GM21825 (cell line): ENCODE measurements at regions not wholly inside any gene's neighbourhood (a gene's known extent, or its start where the extent isn't known, plus 50 kb on each side); places are given as distances from the start of the nearest gene placed in this dataset.
"Not testable (repeated sequence)": the region's sequence is repeated elsewhere in the genome, so short reads cannot be mapped to it uniquely, and the experiment has no call there.

Experiments
- ATAC-seq: cut with Tn5 transposase; IDR thresholded peaks from one replicate; pipeline ENCODE4 v1.9.1; 2021; ENCODE audit warnings: mild to moderate bottlenecking, moderate library complexity; ENCODE audit not compliant: unreplicated experiment

DNA sequence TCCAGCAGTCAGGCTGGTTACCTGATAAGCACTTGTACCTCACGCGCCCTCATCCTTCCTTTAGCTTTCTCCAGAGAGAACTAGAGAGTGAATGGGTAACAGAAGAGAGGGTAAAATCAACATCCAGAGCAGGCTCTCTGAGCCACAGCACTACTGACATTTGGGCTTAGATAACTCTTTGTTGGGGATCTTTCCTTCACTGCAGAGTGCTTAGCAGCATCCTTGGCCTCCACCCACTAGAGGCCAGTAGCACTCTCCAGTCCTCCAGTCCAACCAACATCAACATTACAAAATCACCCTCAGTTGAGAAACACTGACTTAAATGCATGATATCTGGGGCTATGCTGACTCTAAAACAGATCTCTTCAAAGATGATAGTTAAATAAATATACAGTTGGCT, 220.7 kb downstream of the TACR3 start:
- no peak for ATAC-seq

- ATAC-seq, result peak; percentile 84
Observed at GRCh38 chr4:103498161-103499070, 221.4 kb downstream of the TACR3 start.

DNA sequence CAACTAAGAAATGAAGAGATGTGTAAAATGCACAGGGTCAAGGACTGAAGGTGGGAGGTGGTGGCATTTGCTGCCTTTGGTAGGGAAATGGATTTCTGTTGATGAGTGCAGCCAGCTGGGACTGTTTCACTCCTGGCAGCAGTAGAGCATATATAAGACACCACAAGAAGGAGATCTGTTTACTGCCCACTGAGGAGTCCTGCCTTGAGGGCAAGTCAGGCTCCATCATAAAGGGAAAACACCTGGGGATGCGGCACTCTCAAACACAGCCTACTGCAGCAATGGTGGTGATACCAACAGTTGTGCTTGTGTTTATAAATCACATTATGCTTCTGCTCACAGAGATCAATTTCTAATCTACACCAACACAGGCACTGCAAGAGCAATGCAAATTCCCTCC, 222.1 kb downstream of the TACR3 start:
- peak; percentile 70 for ATAC-seq

DNA sequence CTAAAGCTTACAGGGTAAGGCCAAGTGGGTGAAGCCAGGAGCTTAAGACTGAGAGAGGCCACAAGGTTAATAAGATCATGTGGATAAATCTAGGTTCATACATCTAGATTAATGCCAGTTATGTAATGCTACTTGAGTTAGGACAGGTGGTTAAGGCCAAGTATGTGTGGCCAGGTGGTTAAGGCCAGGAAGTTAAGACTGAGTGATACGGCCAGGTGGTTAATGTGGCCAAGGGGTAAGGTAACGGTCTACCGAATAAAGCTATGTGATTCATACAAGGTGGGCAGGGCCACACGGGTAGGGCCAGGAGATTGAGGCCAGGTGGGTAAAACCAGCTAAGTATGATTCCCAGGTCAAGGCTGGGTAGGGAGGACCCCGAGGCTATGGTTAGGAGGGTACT, 223.0 kb downstream of the TACR3 start:
- no peak for ATAC-seq

DNA sequence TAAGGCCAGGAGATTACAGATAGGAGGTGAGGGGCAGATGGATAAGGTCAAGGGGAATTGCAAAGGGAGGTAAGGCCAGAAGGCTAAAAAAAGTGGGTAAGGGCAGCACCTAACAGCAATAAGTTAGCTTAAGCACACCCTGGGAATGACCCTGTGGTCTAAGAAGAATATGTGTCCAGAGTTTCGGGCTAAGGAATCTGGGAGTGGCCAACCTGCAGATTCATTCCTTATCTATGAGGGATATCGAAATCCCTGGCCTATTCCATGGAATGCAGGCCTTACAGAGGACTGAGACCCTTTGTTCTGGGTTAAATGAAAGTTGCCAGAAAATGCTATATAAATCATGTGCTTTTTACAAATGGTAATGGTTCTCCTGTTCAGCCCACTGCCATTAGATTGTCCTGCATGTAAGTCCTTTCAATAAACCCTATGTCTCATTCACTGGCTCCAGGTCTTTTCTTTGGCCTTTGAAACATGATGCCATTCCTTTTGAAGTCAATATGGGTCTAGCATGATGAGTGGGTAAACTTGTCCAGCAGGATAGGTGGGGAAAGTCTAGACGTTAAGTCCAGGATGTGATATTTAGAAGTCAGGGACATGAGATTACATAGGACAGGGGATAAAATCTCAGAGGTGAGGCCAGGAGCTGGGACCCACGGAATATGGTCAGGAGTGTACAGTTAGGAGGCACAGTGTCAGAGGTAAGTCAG, 226.2 kb downstream of the TACR3 start:
- ATAC-seq, result no peak

- ATAC-seq, result not testable (repeated sequence)
Observed at GRCh38 chr4:103485296-103485695, 234.5 kb downstream of the TACR3 start.

DNA sequence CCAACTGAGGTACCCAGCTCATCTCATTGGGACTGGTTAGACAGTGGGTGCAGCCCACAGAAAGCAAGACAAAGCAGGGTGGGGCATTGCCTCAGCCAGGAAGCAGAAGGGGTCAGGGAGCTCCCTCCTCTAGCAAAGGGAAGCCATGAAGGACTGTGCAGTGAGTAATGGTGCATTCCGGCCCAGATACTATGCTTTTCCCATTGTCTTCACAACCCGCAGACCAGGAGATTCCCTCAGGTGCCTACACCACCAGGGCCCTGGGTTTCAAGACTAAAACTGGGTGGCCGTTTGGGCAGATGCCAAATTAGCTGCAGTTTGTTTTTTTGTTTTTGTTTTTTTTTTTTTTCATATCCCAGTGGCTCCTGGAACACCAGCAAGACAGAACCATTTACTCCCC, 235.3 kb downstream of the TACR3 start:
- no peak for ATAC-seq

DNA sequence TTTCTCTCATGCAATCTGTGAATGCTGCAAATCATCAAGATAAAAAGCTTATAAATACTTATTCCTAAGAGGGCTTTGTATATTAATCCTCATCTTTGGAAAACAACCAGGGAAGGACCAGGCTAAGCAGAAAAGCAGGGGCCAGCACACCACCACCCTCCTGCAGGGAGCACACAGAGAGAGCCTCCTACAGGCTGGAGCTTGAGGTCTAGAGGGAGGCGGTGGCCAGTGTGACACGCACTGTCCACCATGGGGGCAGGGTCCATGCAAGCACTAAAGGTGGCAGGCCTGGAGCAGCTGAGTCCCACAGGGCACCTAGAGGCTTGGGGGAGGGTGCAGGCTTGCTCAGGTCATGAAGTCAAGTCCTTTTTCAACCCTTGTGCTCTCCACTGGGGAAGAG, 236.9 kb downstream of the TACR3 start:
- ATAC-seq, result no peak

- no peak for ATAC-seq
Observed at GRCh38 chr4:103482471-103482870, 237.3 kb downstream of the TACR3 start.

DNA sequence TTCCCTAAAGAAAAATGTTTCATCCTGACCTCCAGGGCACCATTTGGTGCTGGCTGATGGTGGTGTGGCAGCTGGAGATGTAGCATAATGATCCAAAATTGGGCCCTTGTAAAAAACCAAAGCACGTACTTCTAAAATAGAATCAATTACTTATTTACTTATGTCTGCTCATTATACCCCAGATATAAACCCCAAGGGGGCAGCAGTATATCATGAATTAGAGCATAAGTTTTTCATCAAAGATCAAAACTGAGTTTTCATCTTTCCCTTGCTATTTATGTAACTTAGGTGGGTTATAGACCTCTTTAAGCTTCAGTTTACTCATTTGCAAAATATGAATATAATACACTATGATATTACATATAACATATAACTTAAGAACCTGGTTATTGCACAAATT, 241.1 kb downstream of the TACR3 start:
- ATAC-seq, result no peak

GRCh38 chr4:103478210-103478609, 241.6 kb downstream of the TACR3 start:
- ATAC-seq, result no peak

GRCh38 chr4:103457566-103457965, 259.4 kb upstream of the CENPE start:
- ATAC-seq, result no peak

- ATAC-seq, result no peak
Observed at GRCh38 chr4:103451341-103451740, 253.2 kb upstream of the CENPE start.

GRCh38 chr4:103450693-103451092, 252.6 kb upstream of the CENPE start:
- no peak for ATAC-seq

DNA sequence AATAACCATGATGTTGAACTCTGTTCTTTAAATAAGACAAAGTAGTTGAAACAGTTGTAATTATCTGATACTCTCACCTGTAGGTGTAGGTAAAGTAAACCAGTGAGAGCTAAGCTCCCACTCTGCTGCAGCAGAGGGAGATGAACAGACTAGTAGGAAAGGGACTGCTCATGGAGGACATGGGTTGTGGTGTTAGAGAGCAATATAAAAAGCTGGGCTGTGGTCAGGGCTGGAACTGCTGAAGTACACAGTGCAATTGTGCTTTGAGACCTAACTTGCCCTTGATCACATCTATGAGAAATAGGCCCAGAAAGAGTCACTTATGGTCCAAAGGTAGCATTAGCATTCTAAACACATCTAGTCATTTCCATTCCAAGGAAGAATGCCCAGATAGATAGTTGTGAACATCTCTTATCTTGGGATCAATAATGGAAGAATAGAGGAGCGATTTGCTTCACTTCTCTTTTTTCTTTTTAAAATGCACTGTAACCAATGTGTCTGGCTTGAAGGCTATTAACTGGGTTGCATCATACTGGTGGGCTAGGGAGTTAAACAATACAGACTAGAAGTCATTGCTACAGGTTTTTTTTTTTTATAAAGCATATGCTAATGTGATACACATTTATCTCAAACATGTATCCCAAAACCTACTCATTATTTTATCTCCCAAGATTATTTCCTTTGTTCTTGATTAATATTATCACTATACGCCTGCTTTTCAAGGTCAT, 251.3 kb upstream of the CENPE start:
- no peak for ATAC-seq

DNA sequence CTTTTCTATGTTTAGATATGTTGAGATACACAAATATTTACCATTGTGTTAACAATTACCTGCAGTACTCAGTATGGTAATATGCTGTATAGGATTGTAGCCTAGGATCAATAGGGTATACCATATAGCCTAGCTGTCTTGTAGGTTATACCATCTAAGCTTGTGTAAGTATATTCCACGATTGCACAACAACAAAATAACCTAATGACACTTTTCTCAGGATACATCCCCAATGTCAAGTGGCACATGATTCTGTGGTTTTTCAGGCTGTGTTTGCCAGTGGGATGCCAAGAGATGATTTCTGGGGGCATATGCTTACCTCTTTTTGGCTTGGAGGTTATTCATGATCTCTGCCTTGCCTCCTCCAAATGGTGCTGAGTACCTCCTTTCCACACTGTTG, 247.2 kb upstream of the CENPE start:
- no peak for ATAC-seq

GRCh38 chr4:103443324-103443723, 245.2 kb upstream of the CENPE start:
- ATAC-seq, result no peak

DNA sequence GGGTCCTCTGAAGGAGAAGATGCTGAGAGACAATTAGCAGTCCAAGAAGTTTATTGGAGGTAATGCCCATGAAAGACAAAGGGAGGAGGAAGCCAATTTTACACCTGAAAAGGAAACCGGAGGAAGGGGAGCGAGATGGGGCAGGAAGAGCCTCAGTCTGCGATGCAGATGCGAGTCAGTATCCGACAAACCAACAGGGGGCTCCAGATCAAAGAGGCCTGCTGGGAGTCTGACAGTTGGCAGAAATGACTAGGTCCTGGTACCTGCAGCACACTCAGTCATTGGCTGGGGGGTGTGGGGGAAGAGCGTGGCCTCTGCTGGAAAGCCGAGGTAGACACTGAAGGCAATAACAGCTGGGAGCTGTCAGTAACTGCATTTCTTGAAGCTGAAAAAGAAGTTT, 231.1 kb upstream of the CENPE start:
- peak; percentile 82 for ATAC-seq

DNA sequence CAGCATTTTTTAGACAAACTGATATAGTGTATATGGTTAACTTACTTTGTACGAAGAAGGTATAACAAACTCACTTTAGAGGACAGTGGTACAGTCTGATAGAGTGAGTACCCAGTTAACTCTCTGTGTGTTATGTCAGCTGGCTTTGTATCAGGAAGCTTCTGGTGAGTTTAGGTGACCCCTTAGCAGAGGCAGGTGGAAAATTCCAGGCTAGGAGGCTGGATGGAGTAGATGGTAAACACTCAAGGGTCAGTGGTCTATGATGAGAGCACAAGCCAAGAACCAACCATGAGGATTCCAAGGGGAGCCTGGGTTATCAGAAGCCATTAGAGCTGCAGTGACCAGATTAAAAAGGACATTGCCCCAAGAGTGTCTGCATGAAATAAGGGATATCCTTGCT, 227.3 kb upstream of the CENPE start:
- no peak for ATAC-seq

DNA sequence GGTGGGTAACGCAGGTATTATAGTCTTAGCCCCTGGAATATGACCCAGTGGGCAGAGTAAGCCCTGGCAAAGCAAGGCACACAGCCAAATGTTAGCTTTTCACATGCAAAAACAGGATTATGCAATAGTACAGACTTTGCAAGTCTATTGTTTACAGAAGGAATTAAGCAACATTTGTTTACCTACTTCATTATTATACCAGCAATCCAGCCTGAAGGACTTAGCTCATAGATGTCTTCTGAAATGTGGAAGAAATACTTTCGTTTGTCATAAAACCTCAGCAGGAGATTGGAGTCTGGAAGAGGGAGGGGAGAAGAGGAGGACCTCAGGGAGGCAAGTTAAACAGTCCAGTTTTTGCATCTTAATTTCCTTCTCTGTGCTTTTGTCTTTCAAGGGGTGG, 226.7 kb upstream of the CENPE start:
- no peak for ATAC-seq

GRCh38 chr4:103423261-103423660, 225.1 kb upstream of the CENPE start:
- no peak for ATAC-seq
